ENCODE measurements at regions not wholly inside any gene's neighbourhood (a gene's known extent, or its start where the extent isn't known, plus 50 kb on each side); places are given as distances from the start of the nearest gene placed in this dataset.

- ChIA-PET CTCF (no interaction called here), POLR2A (no interaction called here)
- H3K4me3 ChIP-seq (ENCODE audit: low read depth, low read length): no peak overlapping the region
- DNase-seq (ENCODE audit: low read depth, low spot score): no peak
- TF ChIP-seq CTCF (IDR thresholded peaks at IDR 0.05; ENCODE audit: insufficient read depth, low read length, missing control alignments): no peak
These were observed 215.1 kb upstream of the SPRY2 start for GRCh38 chr13:80555796-80556678.

GRCh38 chr13:80552851-80553440 is 212.0 kb upstream of the SPRY2 start:
- ChIA-PET POLR2A (no interaction called here), CTCF (no interaction called here)
- no peak for TF ChIP-seq CTCF (IDR thresholded peaks at IDR 0.05; ENCODE audit: insufficient read depth, low read length, missing control alignments)
- H3K4me3 ChIP-seq (ENCODE audit: low read depth, low read length): no peak overlapping the region
- no peak for DNase-seq (ENCODE audit: low read depth, low spot score)

GRCh38 chr13:80551650-80552497 is 210.9 kb upstream of the SPRY2 start:
- DNase-seq (ENCODE audit: low read depth, low spot score): no peak
- TF ChIP-seq CTCF (IDR thresholded peaks at IDR 0.05; ENCODE audit: insufficient read depth, low read length, missing control alignments): no peak
- CTCF ChIA-PET: no interaction called here
- no peak overlapping the region for H3K4me3 ChIP-seq (ENCODE audit: low read depth, low read length)
- POLR2A ChIA-PET: no interaction called here

GRCh38 chr13:80550971-80551441 is 210.1 kb upstream of the SPRY2 start:
- ChIA-PET POLR2A (no interaction called here), CTCF (no interaction called here)
- no peak for DNase-seq (ENCODE audit: low read depth, low spot score)
- TF ChIP-seq CTCF (IDR thresholded peaks at IDR 0.05; ENCODE audit: insufficient read depth, low read length, missing control alignments): no peak
- H3K4me3 ChIP-seq (ENCODE audit: low read depth, low read length): no peak overlapping the region

- H3K4me3 ChIP-seq (ENCODE audit: low read depth, low read length): no peak overlapping the region
- CTCF ChIA-PET: no interaction called here
- no peak for TF ChIP-seq CTCF (IDR thresholded peaks at IDR 0.05; ENCODE audit: insufficient read depth, low read length, missing control alignments)
- DNase-seq (ENCODE audit: low read depth, low spot score): no peak
- POLR2A ChIA-PET: no interaction called here
These were observed 208.0 kb upstream of the SPRY2 start for GRCh38 chr13:80548915-80549314.
